GM12878 (cell line): ENCODE measurements at regions not wholly inside any gene's neighbourhood (a gene's known extent, or its start where the extent isn't known, plus 50 kb on each side); places are given as distances from the start of the nearest gene placed in this dataset.

Experiments
- ATAC-seq: fragments of 200-7000 bp; cut with Tn5 transposase; 3 replicates; pipeline ENCODE4 v1.9.1; 2020; ENCODE audit warnings: mild to moderate bottlenecking, moderate library complexity
- BruUV-seq: library from RNA; stranded (reverse); fragments of 400-500 nt; replicated peaks from 2 replicates; lab custom pipeline; 2021; lab: Mats Ljungman, UMichigan
- CTCF ChIA-PET: fragments of 300-600 bp; sonication (Branson Sonifier 250); formaldehyde crosslinking; extraction: SDS; loops from one replicate; lab custom pipeline; 2021; ENCODE audit warnings: inconsistent platforms; lab: Yijun Ruan, JAX
- POLR2A ChIA-PET: fragments of 350-600 bp; formaldehyde crosslinking; extraction: SDS; loops from one replicate; lab custom pipeline; 2021; ENCODE audit warnings: inconsistent platforms; lab: Charles Lee
- RAD21 ChIA-PET: fragments of 300-600 bp; sonication (Branson Sonifier 250); formaldehyde crosslinking; loops from one replicate; lab custom pipeline; 2023; ENCODE audit warnings: antibody characterized with exemption; ENCODE audit not compliant: unreplicated experiment; lab: Charles Lee
- SMC1A ChIA-PET: fragments of 300-600 bp; sonication (Branson Sonifier 250); formaldehyde crosslinking; loops from one replicate; lab custom pipeline; 2023; ENCODE audit not compliant: unreplicated experiment, uncharacterized antibody; lab: Charles Lee
- DNase-seq: peaks from one replicate; pipeline ENCODE4 v3.0.0-alpha.2; 2011; ENCODE audit warnings: low read depth, low spot score
- FAIRE-seq: peaks from 3 replicates; lab custom pipeline; 2011; peaks lifted over from hg19 to GRCh38; lab: Jason Lieb, UNC
- H2AFZ ChIP-seq: 2 replicates; pipeline ENCODE4 v1.6.0; 2011; ENCODE audit warnings: low read depth, low read length, control low read depth; ENCODE audit not compliant: control insufficient read depth
- H3K27ac ChIP-seq: 2 replicates; pipeline ENCODE4 v1.5.1; 2011; ENCODE audit warnings: control low read depth; ENCODE audit not compliant: control insufficient read depth, insufficient read depth
- H3K27me3 ChIP-seq, 2 experiments: replicated peaks in 1 of 2; 2 replicates each; pipeline versions ENCODE4 v1.6.0 to v1.6.1; 2011; ENCODE audit warnings: low read length in 1 of 2; ENCODE audit not compliant: control insufficient read depth in 2 of 2, insufficient read depth in 2 of 2
- H3K36me3 ChIP-seq, 2 experiments: 2 replicates each; pipeline ENCODE4 v1.5.1; 2011; ENCODE audit warnings: low read length in 1 of 2; ENCODE audit not compliant: control insufficient read depth in 2 of 2, insufficient read depth in 2 of 2
- H3K4me1 ChIP-seq: 2 replicates; pipeline ENCODE4 v1.6.1; 2011; ENCODE audit warnings: mild to moderate bottlenecking, low read length, moderate library complexity, mixed read lengths; ENCODE audit not compliant: control insufficient read depth, insufficient read depth
- H3K4me2 ChIP-seq: 2 replicates; pipeline ENCODE4 v1.6.0; 2011; ENCODE audit warnings: control low read depth; ENCODE audit not compliant: control insufficient read depth, insufficient read depth
- H3K4me3 ChIP-seq: fragments of 200-600 bp; sonication (generic); 2 replicates; pipeline ENCODE4 v1.5.1; 2016
- H3K79me2 ChIP-seq: 2 replicates; pipeline ENCODE4 v1.6.0; 2011; ENCODE audit warnings: low read length; ENCODE audit not compliant: control insufficient read depth, insufficient read depth
- H3K9ac ChIP-seq: 2 replicates; pipeline ENCODE4 v1.8.0; 2011; ENCODE audit warnings: low read length, control low read depth, mixed read lengths; ENCODE audit not compliant: control insufficient read depth, insufficient read depth
- H3K9me3 ChIP-seq: replicated peaks from 3 replicates; pipeline ENCODE4 v1.5.1; 2011; ENCODE audit warnings: mild to moderate bottlenecking, low read length; ENCODE audit not compliant: control insufficient read depth, insufficient read depth
- H4K20me1 ChIP-seq: 2 replicates; pipeline ENCODE4 v1.6.0; 2011; ENCODE audit not compliant: control insufficient read depth, insufficient read depth
- BMI1 ChIP-seq: fragments of 450-650 bp; IDR thresholded peaks from 2 replicates; pipeline ENCODE4 v1.6.1; 2016; ENCODE audit warnings: mild to moderate bottlenecking, moderate library complexity, borderline replicate concordance
- CREB1 ChIP-seq: IDR thresholded peaks from 2 replicates; pipeline ENCODE4 v1.6.1; 2012; ENCODE audit warnings: low read depth, mild to moderate bottlenecking, inconsistent platforms
- E4F1 ChIP-seq: fragments of 450-650 bp; IDR thresholded peaks from 2 replicates; pipeline ENCODE4 v1.6.1; 2018; ENCODE audit warnings: borderline replicate concordance, mild to moderate bottlenecking; ENCODE audit not compliant: partially characterized antibody
- MEF2B ChIP-seq: fragments of 450-650 bp; IDR thresholded peaks from 2 replicates; pipeline ENCODE4 v1.6.1; 2018; ENCODE audit warnings: mild to moderate bottlenecking, moderate library complexity; ENCODE audit not compliant: partially characterized antibody, poor library complexity, severe bottlenecking
- MYB ChIP-seq: fragments of 150-350 bp; IDR thresholded peaks from 2 replicates; pipeline ENCODE4 v1.6.1; 2014; ENCODE audit warnings: mild to moderate bottlenecking, low read depth, low read length, borderline replicate concordance
- PAX5 ChIP-seq: IDR thresholded peaks from 2 replicates; pipeline ENCODE4 v1.6.1; 2011; ENCODE audit warnings: low read depth, low read length, borderline replicate concordance
- PAX8 ChIP-seq: fragments of 450-650 bp; IDR thresholded peaks from 2 replicates; pipeline ENCODE4 v1.6.1; 2017; ENCODE audit warnings: mild to moderate bottlenecking, moderate library complexity
- POLR2A ChIP-seq: IDR thresholded peaks from 2 replicates; pipeline ENCODE4 v1.6.1; 2011; ENCODE audit warnings: low read depth, mild to moderate bottlenecking, low read length
- RAD21 ChIP-seq: IDR thresholded peaks from 2 replicates; pipeline ENCODE4 v1.6.1; 2011; ENCODE audit warnings: mild to moderate bottlenecking, low read depth, low read length, moderate library complexity; ENCODE audit not compliant: insufficient read depth
- RCOR1 ChIP-seq: conservative IDR thresholded peaks from 2 replicates; pipeline ENCODE4 v1.6.1; 2012; ENCODE audit warnings: low read depth, low read length, improper control_type of control experiment
- SPI1 ChIP-seq: IDR thresholded peaks from 2 replicates; pipeline ENCODE4 v1.6.1; 2011; ENCODE audit warnings: low read depth, mild to moderate bottlenecking, low read length, moderate library complexity, borderline replicate concordance; ENCODE audit not compliant: insufficient read depth
- SREBF1 ChIP-seq: IDR thresholded peaks from 2 replicates; pipeline ENCODE4 v1.6.1; 2012; ENCODE audit warnings: mild to moderate bottlenecking, low read length
- ZNF687 ChIP-seq: fragments of 450-650 bp; IDR thresholded peaks from 2 replicates; pipeline ENCODE4 v1.6.1; 2017; ENCODE audit warnings: mild to moderate bottlenecking, moderate library complexity
- WGBS: methylation state at CpG from one replicate; pipeline ENCODE4 v1.1.6; 2016; ENCODE audit warnings: low lambda C conversion rate; ENCODE audit not compliant: insufficient replicate concordance, insufficient coverage; ENCODE audit errors: missing lambda C conversion rate; 5-methylcytosine and 5-hydroxymethylcytosine counted together
- in situ Hi-C: fragments of 300-500 bp; cut with MboI; formaldehyde crosslinking; loops from 9 replicates; pipeline ENCODE4 v1.14.3; 2018; ENCODE audit warnings: mixed read lengths
- intact Hi-C: fragments of 100-400 bp; cut with micrococcal nuclease; formaldehyde crosslinking; loops from one replicate; pipeline ENCODE4 v1.14.2; 2022; ENCODE audit not compliant: unreplicated experiment

GRCh38 chr21:17911628-17912027 is 92.5 kb upstream of the C21orf91 start:
- Histone ChIP-seq H3K36me3 (no peaks in the 10 kb centered on the region), H3K27ac (no peak overlapping the region), H3K79me2 (no peaks in the 10 kb centered on the region)
- no peak for FAIRE-seq
- TF ChIP-seq RAD21, result no peak
- no peak for TF ChIP-seq MEF2B
- no peak for TF ChIP-seq CREB1
- no peak for TF ChIP-seq PAX5
- TF ChIP-seq ZNF687, result no peak
- no peak for TF ChIP-seq RCOR1
- no peak for TF ChIP-seq SPI1
- no peak for TF ChIP-seq BMI1
- no peak for TF ChIP-seq PAX8
- no peak for TF ChIP-seq MYB
- TF ChIP-seq POLR2A, result no peak
- no peak for TF ChIP-seq E4F1
- TF ChIP-seq SREBF1, result no peak
- TF ChIP-seq, all 136 proteins: peak for 0
- in situ Hi-C loops (no loop called here), intact Hi-C loops (no loop called here)
- ATAC-seq, result no peak
- Histone ChIP-seq H3K4me3 (no peak overlapping the region), H3K27me3 (no peaks in the 10 kb centered on the region), H3K9me3 (no peaks in the 10 kb centered on the region; the same call in 2 of the 3 replicates), H2AFZ (no peak overlapping the region), H3K9ac (no peak overlapping the region), H4K20me1 (no peaks in the 10 kb centered on the region), H3K4me2 (no peak overlapping the region), H3K4me1 (no peaks in the 10 kb centered on the region)
- WGBS, result 43% methylated on average over 3 of the region's 3 CpGs
- DNase-seq, result no peak
- POLR2A ChIA-PET, result no interaction called here
- BruUV-seq, result no TSS peak
- RAD21 ChIA-PET, result no interaction called here
- SMC1A ChIA-PET, result interaction anchor here (1.3 kb wide), 1 partner anchor 233 kb away, joined by 3 read pairs; no protein-coding TSS in a partner anchor
- CTCF ChIA-PET, result interaction anchor here (3.0 kb wide), 1 partner anchor 14 kb away, joined by 17 read pairs; no protein-coding TSS in a partner anchor
